Mesothelial cell of epicardium (in vitro differentiated cells): ENCODE measurements at regions not wholly inside any gene's neighbourhood (a gene's known extent, or its start where the extent isn't known, plus 50 kb on each side); places are given as distances from the start of the nearest gene placed in this dataset.

Experiments
- DNase-seq, 2 experiments: peaks; one replicate each; pipeline ENCODE4 v3.0.0; 2021; ENCODE audit warnings: low spot score in 2 of 2; ENCODE audit not compliant: unreplicated experiment in 2 of 2
- H3K27ac Mint-ChIP-seq: 2 replicates; pipeline ENCODE4 v1.8.0; 2021; ENCODE audit warnings: mixed read lengths
- H3K27me3 Mint-ChIP-seq: 2 replicates; pipeline ENCODE4 v1.8.0; 2021; ENCODE audit warnings: low read depth, mixed read lengths
- H3K36me3 Mint-ChIP-seq: 2 replicates; pipeline ENCODE4 v1.8.0; 2021; ENCODE audit warnings: mixed read lengths
- H3K4me1 Mint-ChIP-seq: 2 replicates; pipeline ENCODE4 v1.8.0; 2021; ENCODE audit warnings: mixed read lengths
- H3K4me3 Mint-ChIP-seq: 2 replicates; pipeline ENCODE4 v1.8.0; 2021; ENCODE audit warnings: mild to moderate bottlenecking, moderate library complexity, mixed read lengths
- H3K9me3 Mint-ChIP-seq: 2 replicates; pipeline ENCODE4 v1.8.0; 2021; ENCODE audit warnings: mixed read lengths
- CTCF ChIP-seq: fragments of 200-600 bp; sonication (generic); IDR thresholded peaks from one replicate; pipeline ENCODE4 v1.5.0; 2021; ENCODE audit warnings: antibody characterized with exemption; ENCODE audit not compliant: unreplicated experiment

- H3K9me3 Mint-ChIP-seq: no peaks in the 10 kb centered on the region
- H3K4me3 Mint-ChIP-seq: no peak overlapping the region
- H3K27ac Mint-ChIP-seq: no peak overlapping the region
- no peak for TF ChIP-seq CTCF
- H3K36me3 Mint-ChIP-seq: no peaks in the 10 kb centered on the region
- H3K27me3 Mint-ChIP-seq: peaks cover 3% of the 10 kb centered on the region
- peaks cover 13% of the 10 kb centered on the region for H3K4me1 Mint-ChIP-seq
- DNase-seq: no peak
Observed at GRCh38 chr4:13953083-13953482, 325.6 kb upstream of the BOD1L1 start.

- no peaks in the 10 kb centered on the region for H3K9me3 Mint-ChIP-seq
- H3K27ac Mint-ChIP-seq: no peak overlapping the region
- peaks cover 7% of the 10 kb centered on the region for H3K4me1 Mint-ChIP-seq
- H3K27me3 Mint-ChIP-seq: peaks cover 3% of the 10 kb centered on the region
- no peak overlapping the region for H3K4me3 Mint-ChIP-seq
- no peaks in the 10 kb centered on the region for H3K36me3 Mint-ChIP-seq
- TF ChIP-seq CTCF: no peak
- no peak for DNase-seq
Observed at GRCh38 chr4:13955551-13955950, 328.0 kb upstream of the BOD1L1 start.

- TF ChIP-seq CTCF: no peak
- DNase-seq: no peak
- peaks cover 3% of the 10 kb centered on the region for H3K27me3 Mint-ChIP-seq
- no peaks in the 10 kb centered on the region for H3K36me3 Mint-ChIP-seq
- H3K4me1 Mint-ChIP-seq: peaks cover 3% of the 10 kb centered on the region
- H3K9me3 Mint-ChIP-seq: peaks cover under 1% of the 10 kb centered on the region
- H3K27ac Mint-ChIP-seq: no peak overlapping the region
- H3K4me3 Mint-ChIP-seq: no peak overlapping the region
Observed at GRCh38 chr4:13956947-13957346, 329.4 kb upstream of the BOD1L1 start.

GRCh38 chr4:13957871-13958270 is 330.3 kb upstream of the BOD1L1 start:
- no peak for TF ChIP-seq CTCF
- DNase-seq: no peak
- Mint-ChIP-seq H3K4me1 (peaks cover 3% of the 10 kb centered on the region), H3K9me3 (peaks cover 3% of the 10 kb centered on the region), H3K27me3 (no peaks in the 10 kb centered on the region), H3K4me3 (no peak overlapping the region), H3K36me3 (no peaks in the 10 kb centered on the region), H3K27ac (no peak overlapping the region)

GRCh38 chr4:13963601-13964000 is 336.1 kb upstream of the BOD1L1 start:
- Mint-ChIP-seq H3K4me3 (no peak overlapping the region), H3K27me3 (no peaks in the 10 kb centered on the region), H3K27ac (no peak overlapping the region), H3K36me3 (no peaks in the 10 kb centered on the region), H3K9me3 (peaks cover 3% of the 10 kb centered on the region), H3K4me1 (peaks cover 11% of the 10 kb centered on the region)
- TF ChIP-seq CTCF: no peak
- no peak for DNase-seq
